HepG2 (cell line): ENCODE measurements at regions not wholly inside any gene's neighbourhood (a gene's known extent, or its start where the extent isn't known, plus 50 kb on each side); places are given as distances from the start of the nearest gene placed in this dataset.

ENCODE experiments used
- ATAC-seq: fragments of 200-7000 bp; cut with Tn5 transposase; 3 replicates; pipeline ENCODE4 v1.9.1; 2020; ENCODE audit warnings: mild to moderate bottlenecking, moderate library complexity
- BruUV-seq: library from RNA; stranded (reverse); fragments of 400-500 nt; replicated peaks from 2 replicates; lab custom pipeline; 2021; lab: Mats Ljungman, UMichigan
- CTCF ChIA-PET: fragments of 300-600 bp; formaldehyde crosslinking; extraction: SDS; loops from one replicate; lab custom pipeline; 2021; ENCODE audit warnings: low total read pairs, inconsistent platforms, low intra/inter-chr PET ratio; lab: Yijun Ruan, JAX
- POLR2A ChIA-PET: fragments of 350-600 bp; sonication (Branson Sonifier 250); formaldehyde crosslinking; loops from one replicate; lab custom pipeline; 2020; ENCODE audit warnings: antibody characterized with exemption, inconsistent platforms; lab: Yijun Ruan, JAX
- DNase-seq: peaks from one replicate; pipeline ENCODE4 v3.0.0-alpha.2; 2015; ENCODE audit warnings: low spot score
- FAIRE-seq: peaks from 3 replicates; lab custom pipeline; 2011; peaks lifted over from hg19 to GRCh38; lab: Jason Lieb, UNC
- H2AFZ ChIP-seq: one replicate; pipeline ENCODE4 v1.6.1; 2011; ENCODE audit warnings: low read length, inconsistent platforms
- H3K27ac ChIP-seq: fragments of 300-600 bp; 3 replicates; pipeline ENCODE4 v1.8.0; 2011; ENCODE audit warnings: mixed run types, mild to moderate bottlenecking, mixed read lengths, low read length, inconsistent platforms; ENCODE audit not compliant: insufficient read depth; ENCODE audit errors: extremely low read length
- H3K27me3 ChIP-seq, 2 experiments: fragments of 200-600 bp in 1 of 2; 2 replicates in 1 of 2; 3 replicates in 1 of 2; pipeline versions ENCODE4 v1.6.0 to v1.8.0; 2011; ENCODE audit warnings: low read length in 2 of 2, mild to moderate bottlenecking in 2 of 2, moderate library complexity in 2 of 2, inconsistent platforms in 1 of 2; ENCODE audit not compliant: insufficient read depth in 2 of 2, control insufficient read depth in 1 of 2
- H3K36me3 ChIP-seq, 2 experiments: fragments of 200-600 bp in 1 of 2; replicated peaks in 1 of 2; 2 replicates in 1 of 2; 3 replicates in 1 of 2; pipeline versions ENCODE4 v1.5.1 to v1.8.0; 2011; ENCODE audit warnings: low read length in 2 of 2, inconsistent platforms in 1 of 2; ENCODE audit not compliant: insufficient read depth in 2 of 2, control insufficient read depth in 1 of 2
- H3K4me1 ChIP-seq: 2 replicates; pipeline ENCODE4 v1.5.1; 2012; ENCODE audit warnings: low read length, inconsistent platforms; ENCODE audit not compliant: insufficient read depth
- H3K4me2 ChIP-seq: 2 replicates; pipeline ENCODE4 v1.6.0; 2011; ENCODE audit warnings: low read depth, low read length, inconsistent platforms
- H3K4me3 ChIP-seq, 3 experiments: fragments of 200-600 bp in 1 of 3; sonication (generic), shearing (Covaris generic) in 1 of 3; replicated peaks in 1 of 3; 2 replicates each; pipeline ENCODE4 v1.5.1; 2011 to 2016; ENCODE audit warnings: low read length in 3 of 3, inconsistent platforms in 2 of 3, low read depth in 2 of 3, mild to moderate bottlenecking in 2 of 3, control low read depth in 1 of 3, mixed read lengths in 1 of 3; ENCODE audit not compliant: insufficient read depth in 1 of 3
- H3K79me2 ChIP-seq: one replicate; pipeline ENCODE4 v1.6.1; 2011; ENCODE audit warnings: low read length, inconsistent platforms; ENCODE audit not compliant: insufficient read depth
- H3K9ac ChIP-seq: 2 replicates; pipeline ENCODE4 v1.6.0; 2011; ENCODE audit warnings: mild to moderate bottlenecking, low read depth, low read length, inconsistent platforms; ENCODE audit not compliant: insufficient read depth
- H3K9me3 ChIP-seq: 2 replicates; pipeline ENCODE4 v1.5.1; 2012; ENCODE audit warnings: mild to moderate bottlenecking, low read length
- H4K20me1 ChIP-seq: 2 replicates; pipeline ENCODE4 v1.6.0; 2011; ENCODE audit warnings: inconsistent platforms, mild to moderate bottlenecking, low read length, moderate library complexity; ENCODE audit not compliant: insufficient read depth
- ARNTL ChIP-seq: sonication (generic); formaldehyde crosslinking; IDR thresholded peaks from 2 replicates; pipeline ENCODE4 v1.4.0; 2020; ENCODE audit warnings: mild to moderate bottlenecking, missing genetic modification reagents
- E2F5 ChIP-seq: sonication (generic); formaldehyde crosslinking; conservative IDR thresholded peaks from 2 replicates; pipeline ENCODE4 v1.4.0; 2020; ENCODE audit warnings: missing genetic modification reagents
- FOXP4 ChIP-seq: sonication (generic); formaldehyde crosslinking; IDR thresholded peaks from 2 replicates; pipeline ENCODE4 v1.4.0; 2020; ENCODE audit warnings: missing genetic modification reagents
- GZF1 ChIP-seq: sonication (generic); formaldehyde crosslinking; IDR thresholded peaks from 2 replicates; pipeline ENCODE4 v1.5.1; 2020; ENCODE audit warnings: mild to moderate bottlenecking, missing genetic modification reagents
- KDM6A ChIP-seq: IDR thresholded peaks from 2 replicates; pipeline ENCODE4 v1.6.1; 2016; ENCODE audit warnings: low read depth
- MXI1 ChIP-seq: IDR thresholded peaks from 3 replicates; pipeline ENCODE4 v1.6.1; 2012; ENCODE audit warnings: low read depth, low read length, inconsistent platforms, borderline replicate concordance
- MYNN ChIP-seq: sonication (generic); formaldehyde crosslinking; IDR thresholded peaks from 2 replicates; pipeline ENCODE4 v1.4.0; 2020; ENCODE audit warnings: mild to moderate bottlenecking, low read depth, missing genetic modification reagents
- SOX5 ChIP-seq: IDR thresholded peaks from 2 replicates; pipeline ENCODE4 v1.6.1; 2016; ENCODE audit warnings: borderline replicate concordance
- TARDBP ChIP-seq: sonication (generic); formaldehyde crosslinking; IDR thresholded peaks from 2 replicates; pipeline ENCODE4 v1.8.0; 2022; ENCODE audit warnings: mild to moderate bottlenecking, missing genetic modification reagents
- THRA ChIP-seq: sonication (generic); formaldehyde crosslinking; IDR thresholded peaks from 2 replicates; pipeline ENCODE4 v1.4.0; 2020; ENCODE audit warnings: missing genetic modification reagents, borderline replicate concordance
- TOPORS ChIP-seq: sonication (generic); formaldehyde crosslinking; IDR thresholded peaks from 2 replicates; pipeline ENCODE4 v1.8.0; 2023; ENCODE audit warnings: mild to moderate bottlenecking, missing genetic modification reagents
- U2AF2 ChIP-seq: fragments of 200-400 bp; formaldehyde crosslinking; IDR thresholded peaks from 2 replicates; pipeline ENCODE4 v1.6.1; 2017; ENCODE audit warnings: low read depth, mild to moderate bottlenecking, low read length
- ZBTB3 ChIP-seq: sonication (generic); formaldehyde crosslinking; IDR thresholded peaks from 2 replicates; pipeline ENCODE4 v1.4.0; 2020; ENCODE audit warnings: low read depth, mild to moderate bottlenecking, moderate library complexity, missing genetic modification reagents, borderline replicate concordance
- ZBTB37 ChIP-seq: sonication (generic); formaldehyde crosslinking; IDR thresholded peaks from 2 replicates; pipeline ENCODE4 v1.4.0; 2020; ENCODE audit warnings: mild to moderate bottlenecking, missing genetic modification reagents
- ZNF44 ChIP-seq: sonication (generic); formaldehyde crosslinking; IDR thresholded peaks from 2 replicates; pipeline ENCODE4 v1.5.1; 2020; ENCODE audit warnings: mild to moderate bottlenecking, missing genetic modification reagents
- ZNF567 ChIP-seq: sonication (generic); formaldehyde crosslinking; IDR thresholded peaks from 2 replicates; pipeline ENCODE4 v1.8.1; 2023; ENCODE audit warnings: mild to moderate bottlenecking, missing genetic modification reagents, borderline replicate concordance
- ZNF883 ChIP-seq: sonication (generic); formaldehyde crosslinking; IDR thresholded peaks from 2 replicates; pipeline ENCODE4 v1.5.1; 2020; ENCODE audit warnings: mild to moderate bottlenecking, missing genetic modification reagents; ENCODE audit errors: not compliant biosample characterization
- WGBS: methylation state at CpG from one replicate; pipeline ENCODE4 v1.1.6; 2017; ENCODE audit warnings: low lambda C conversion rate; 5-methylcytosine and 5-hydroxymethylcytosine counted together
- in situ Hi-C: cut with HindIII; loops from 2 replicates; pipeline ENCODE4 v1.10.0; 2017; ENCODE audit warnings: low pct_unique_long_range_greater_than_20kb; ENCODE audit not compliant: extremely low pct_ligation_motif_present
- intact Hi-C: fragments of 100-400 bp; cut with micrococcal nuclease; formaldehyde crosslinking; loops from one replicate; pipeline ENCODE4 v1.10.0; 2022; ENCODE audit not compliant: unreplicated experiment
- TF ChIP-seq, protein P1 (sequence below): sonication (generic); formaldehyde crosslinking; IDR thresholded peaks from 2 replicates; pipeline ENCODE4 v1.4.0; 2020; ENCODE audit warnings: mild to moderate bottlenecking, low read depth, missing genetic modification reagents

DNA sequence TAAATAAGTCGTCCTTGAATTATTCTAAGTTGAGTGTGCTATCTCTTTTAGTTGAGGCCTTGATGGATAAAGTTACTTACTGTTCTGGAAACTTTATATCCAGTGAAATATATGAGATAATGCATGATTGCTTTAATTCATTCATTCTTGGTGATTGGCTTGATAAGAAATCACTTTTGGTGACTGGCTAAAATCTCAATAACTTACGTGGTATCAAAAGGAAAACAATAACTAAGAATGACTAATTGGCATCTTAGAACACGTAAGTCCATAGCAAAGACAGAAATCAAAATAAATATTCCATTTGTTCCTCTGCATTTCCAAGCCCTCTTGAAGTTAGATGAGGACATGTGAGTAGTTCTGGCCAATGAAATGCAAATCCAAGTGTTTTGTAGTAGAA, 251.6 kb downstream of the NUP35 start:
- Histone ChIP-seq H3K9me3 (no peaks in the 10 kb centered on the region), H3K9ac (no peak overlapping the region), H3K36me3 (no peaks in the 10 kb centered on the region), H3K4me2 (no peak overlapping the region), H3K4me1 (no peaks in the 10 kb centered on the region), H2AFZ (no peak overlapping the region), H3K4me3 (no peak overlapping the region), H3K79me2 (no peaks in the 10 kb centered on the region), H3K27ac (no peak overlapping the region), H3K27me3 (no peaks in the 10 kb centered on the region), H4K20me1 (no peaks in the 10 kb centered on the region)
- ChIA-PET POLR2A (no interaction called here), CTCF (no interaction called here)
- in situ Hi-C loops (no loop called here), intact Hi-C loops (no loop called here)
- no peak for ATAC-seq
- DNase-seq = no peak
- no peak for FAIRE-seq
- WGBS = under 1% methylated on average over 3 of the region's 3 CpGs
- BruUV-seq = no TSS peak
- no peak for TF ChIP-seq ZNF567
- TF ChIP-seq SOX5 (CRISPR knock-in tag) = no peak
- no peak for TF ChIP-seq U2AF2
- TF ChIP-seq, protein P1, sequence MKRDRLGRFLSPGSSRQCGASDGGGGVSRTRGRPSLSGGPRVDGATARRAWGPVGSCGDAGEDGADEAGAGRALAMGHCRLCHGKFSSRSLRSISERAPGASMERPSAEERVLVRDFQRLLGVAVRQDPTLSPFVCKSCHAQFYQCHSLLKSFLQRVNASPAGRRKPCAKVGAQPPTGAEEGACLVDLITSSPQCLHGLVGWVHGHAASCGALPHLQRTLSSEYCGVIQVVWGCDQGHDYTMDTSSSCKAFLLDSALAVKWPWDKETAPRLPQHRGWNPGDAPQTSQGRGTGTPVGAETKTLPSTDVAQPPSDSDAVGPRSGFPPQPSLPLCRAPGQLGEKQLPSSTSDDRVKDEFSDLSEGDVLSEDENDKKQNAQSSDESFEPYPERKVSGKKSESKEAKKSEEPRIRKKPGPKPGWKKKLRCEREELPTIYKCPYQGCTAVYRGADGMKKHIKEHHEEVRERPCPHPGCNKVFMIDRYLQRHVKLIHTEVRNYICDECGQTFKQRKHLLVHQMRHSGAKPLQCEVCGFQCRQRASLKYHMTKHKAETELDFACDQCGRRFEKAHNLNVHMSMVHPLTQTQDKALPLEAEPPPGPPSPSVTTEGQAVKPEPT (CRISPR knock-in tag) = no peak
- TF ChIP-seq MXI1 = no peak
- TF ChIP-seq TARDBP (CRISPR knock-in tag) = no peak
- no peak for TF ChIP-seq MYNN (CRISPR knock-in tag)
- no peak for TF ChIP-seq ZNF44 (CRISPR knock-in tag)
- no peak for TF ChIP-seq TOPORS (CRISPR knock-in tag)
- no peak for TF ChIP-seq THRA (CRISPR knock-in tag)
- TF ChIP-seq KDM6A (CRISPR knock-in tag) = no peak
- TF ChIP-seq ZNF883 (CRISPR knock-in tag) = no peak
- no peak for TF ChIP-seq GZF1 (CRISPR knock-in tag)
- TF ChIP-seq ARNTL (CRISPR knock-in tag) = no peak
- TF ChIP-seq E2F5 (CRISPR knock-in tag) = no peak
- TF ChIP-seq FOXP4 (CRISPR knock-in tag) = no peak
- TF ChIP-seq ZBTB37 (CRISPR knock-in tag) = no peak
- no peak for TF ChIP-seq ZBTB3
